Left kidney (tissue), 1 donor: ENCODE measurements at regions not wholly inside any gene's neighbourhood (a gene's known extent, or its start where the extent isn't known, plus 50 kb on each side); places are given as distances from the start of the nearest gene placed in this dataset.

Experiments
- DNase-seq: peaks from one replicate; pipeline ENCODE4 v3.0.0-alpha.2; 2013

DNA sequence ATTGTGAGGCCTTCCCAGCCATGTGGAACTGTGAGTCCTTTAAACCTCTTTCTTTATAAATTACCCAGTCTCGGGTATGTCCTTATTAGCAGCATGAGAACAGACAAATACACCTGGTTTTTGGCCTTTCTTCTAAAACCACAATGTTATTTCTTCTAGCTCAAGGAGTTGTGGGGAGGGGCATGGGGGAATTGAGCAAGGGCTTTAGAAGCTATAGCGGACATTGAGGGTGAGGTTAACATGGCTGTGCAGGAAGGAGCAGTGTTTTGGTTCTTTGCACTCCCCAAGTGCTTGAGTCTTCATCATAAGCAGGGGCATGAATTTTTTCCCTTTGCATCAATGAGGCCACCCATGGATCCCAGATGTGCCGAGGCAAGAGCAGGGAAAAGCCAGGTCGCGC, 86.8 kb downstream of the SPRING1 start:
- no peak for DNase-seq

DNA sequence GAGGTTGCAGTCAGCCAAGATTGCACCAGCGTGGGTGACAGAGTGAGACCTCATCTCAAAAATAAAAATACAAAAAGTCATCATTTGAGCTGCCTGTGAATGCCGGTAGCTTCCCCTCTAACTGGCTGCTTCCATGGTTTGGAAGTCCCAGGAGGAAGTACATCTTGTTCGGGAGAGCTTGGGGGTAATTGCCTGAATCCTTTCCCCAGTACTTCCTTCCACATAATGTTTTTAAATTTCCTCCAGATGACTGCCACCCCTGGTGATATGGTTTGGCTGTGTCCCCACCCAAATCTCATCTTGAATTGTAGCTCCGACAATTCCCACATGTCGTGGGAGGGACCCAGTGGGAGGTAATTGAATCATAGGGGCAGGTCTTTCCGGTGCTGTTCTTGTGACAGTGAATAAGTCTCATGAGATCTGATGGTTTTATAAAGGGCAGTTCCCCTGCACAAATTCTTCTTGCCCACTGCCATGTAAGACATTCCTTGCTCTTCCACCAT, 87.2 kb downstream of the SPRING1 start:
- DNase-seq = no peak

DNA sequence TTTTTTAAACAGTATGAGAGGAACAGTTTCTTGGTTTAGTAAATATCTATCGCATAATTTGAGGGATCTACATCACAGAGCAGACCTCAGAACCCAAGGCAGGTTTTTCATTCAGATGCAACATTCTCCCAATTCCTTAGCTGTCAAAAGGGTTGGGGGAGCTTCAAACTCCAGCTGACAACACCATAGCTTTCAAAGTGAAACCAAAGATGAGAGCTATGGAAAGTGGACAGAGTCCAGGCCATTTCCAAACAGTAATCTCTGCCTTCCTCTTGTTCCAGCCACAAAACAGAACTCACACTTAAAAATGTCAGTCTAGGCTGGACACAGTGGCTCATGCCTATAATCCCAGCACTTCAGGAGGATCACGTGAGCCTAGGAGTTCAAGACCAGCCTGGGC, 87.8 kb downstream of the SPRING1 start:
- DNase-seq = no peak

DNA sequence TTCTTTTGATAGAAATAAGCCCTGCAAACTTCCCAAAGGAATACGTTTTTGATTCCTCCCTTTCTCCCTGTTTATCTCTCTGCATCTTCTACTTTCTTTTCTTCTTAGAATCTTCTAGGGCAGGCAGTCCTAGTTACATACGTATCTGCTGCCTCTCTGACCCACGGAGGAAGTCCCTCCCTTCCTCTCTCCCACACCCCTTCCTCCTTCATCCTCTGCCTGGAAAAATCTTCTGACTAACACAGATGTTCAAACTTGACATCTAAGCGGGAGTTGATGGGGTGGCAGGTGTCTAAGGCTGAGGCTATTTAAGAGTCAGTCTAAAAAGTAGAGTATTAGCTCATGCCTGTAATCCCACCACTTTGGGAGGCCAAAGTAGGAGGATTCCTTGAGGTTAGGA, 88.6 kb downstream of the MAP1LC3B2 start:
- no peak for DNase-seq

DNA sequence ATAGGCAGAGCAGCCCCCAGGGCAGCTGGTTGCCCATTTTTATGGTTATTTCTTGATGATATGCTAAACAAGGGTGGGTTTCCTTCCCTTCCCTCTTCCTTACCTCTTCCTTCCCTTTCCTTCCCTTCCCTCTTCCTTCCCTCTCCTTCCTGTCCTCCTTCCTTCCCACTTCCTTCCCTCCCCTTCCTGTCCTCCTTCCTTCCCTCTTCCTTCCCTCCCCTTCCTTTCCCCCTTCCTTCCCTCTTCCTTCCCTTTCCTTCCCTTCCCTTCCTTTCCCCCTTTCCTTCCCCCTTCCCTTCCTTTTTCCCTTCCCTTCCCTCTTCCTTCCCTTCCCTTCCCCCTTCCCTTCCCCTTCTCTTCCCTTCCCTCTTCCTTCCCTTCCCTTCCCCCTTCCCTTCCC, 87.7 kb downstream of the MAP1LC3B2 start:
- DNase-seq = no peak

DNA sequence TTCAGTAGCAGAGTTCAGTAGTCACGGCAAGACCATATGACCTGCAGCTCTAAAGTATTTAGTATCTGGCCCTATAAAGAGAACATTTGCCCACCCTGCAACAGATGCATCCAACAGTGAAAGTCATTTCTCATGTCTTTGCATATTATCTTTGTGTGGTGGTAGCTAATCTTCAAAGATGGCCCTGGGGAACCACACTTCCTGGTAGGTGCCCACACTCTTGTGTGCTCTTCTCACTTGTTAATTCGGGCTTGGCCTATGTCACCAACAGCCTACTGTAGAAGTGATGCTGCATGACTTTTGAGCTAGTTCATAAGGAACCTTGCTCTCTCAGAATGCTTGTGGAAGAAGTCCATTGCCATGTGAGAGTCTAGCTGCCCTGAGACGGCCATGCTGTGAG, 85.6 kb downstream of the MAP1LC3B2 start:
- DNase-seq = no peak

DNA sequence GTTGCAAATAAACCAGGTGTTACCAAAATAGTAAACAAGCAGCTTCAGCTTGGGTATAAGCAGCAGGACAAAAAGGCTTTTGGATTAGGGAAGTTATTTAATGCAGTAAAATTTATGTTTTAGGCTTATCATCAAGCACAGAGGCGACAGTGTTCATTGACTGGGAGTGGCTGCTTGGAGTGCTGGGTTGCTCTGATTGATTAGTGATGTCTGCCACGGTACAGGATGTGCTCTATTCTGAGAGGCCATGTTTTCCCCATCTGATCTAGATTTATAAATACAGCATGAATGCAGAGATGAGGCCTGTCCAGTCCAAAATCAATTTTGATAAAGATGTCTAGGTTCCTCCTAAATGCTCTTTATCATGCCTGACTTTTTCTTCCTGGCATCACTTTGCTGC, 83.5 kb downstream of the MAP1LC3B2 start:
- DNase-seq = no peak

DNA sequence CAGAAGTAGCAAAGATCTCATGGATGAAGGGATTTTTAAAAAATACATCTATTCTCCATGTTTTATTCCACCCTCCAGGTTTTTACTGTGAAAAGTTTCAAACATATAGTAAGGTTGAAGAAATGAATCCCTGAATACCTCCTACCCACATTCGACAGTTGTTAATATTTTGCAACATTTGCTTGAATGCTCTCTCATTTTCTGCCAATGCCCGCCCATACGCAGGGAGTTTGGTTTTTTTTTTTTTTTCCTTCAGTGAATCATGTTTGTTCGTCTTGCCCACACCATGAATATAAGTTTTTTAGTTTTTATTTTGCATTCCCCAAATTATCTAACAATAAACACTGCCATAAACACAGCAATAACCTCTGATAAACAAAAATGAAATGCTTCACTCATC, 82.9 kb downstream of the MAP1LC3B2 start:
- no peak for DNase-seq

DNA sequence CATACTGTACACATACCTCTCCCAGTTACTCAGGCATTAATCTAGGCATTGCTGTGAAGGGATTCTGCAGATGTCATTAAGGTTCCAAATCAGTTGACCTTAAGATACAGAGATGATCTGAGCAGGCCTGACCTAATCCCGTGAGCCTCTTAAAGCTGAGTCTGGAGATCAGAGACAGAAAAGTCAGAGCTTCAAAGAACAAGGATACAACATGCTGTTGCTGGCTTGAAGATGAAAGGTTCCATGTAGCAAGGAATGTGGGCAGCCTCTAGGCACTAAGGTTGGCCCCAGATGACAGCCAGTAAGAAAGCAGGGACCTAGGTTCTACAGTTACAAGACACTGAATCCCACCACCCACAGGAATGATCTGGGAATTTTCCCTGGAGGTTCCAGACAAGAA, 81.1 kb downstream of the MAP1LC3B2 start:
- no peak for DNase-seq

DNA sequence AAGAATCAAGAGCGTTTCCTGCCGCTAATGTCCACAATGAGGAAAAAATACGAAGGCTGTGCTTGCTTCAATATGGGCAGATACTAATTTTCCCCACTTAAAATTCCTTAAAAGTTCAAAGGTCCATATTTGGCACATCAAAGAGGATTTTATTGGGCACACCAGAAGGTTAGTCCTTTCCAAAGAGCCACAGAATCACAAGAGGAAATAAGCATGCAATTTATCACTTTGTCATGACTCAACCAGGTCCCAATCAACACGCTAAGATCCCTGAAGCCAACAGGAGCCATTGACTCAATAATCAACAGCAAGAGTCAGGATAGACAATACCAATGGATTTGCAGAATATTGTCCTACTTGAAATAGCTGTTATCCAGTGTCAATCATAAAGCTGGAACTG, 80.6 kb downstream of the MAP1LC3B2 start:
- no peak for DNase-seq

DNA sequence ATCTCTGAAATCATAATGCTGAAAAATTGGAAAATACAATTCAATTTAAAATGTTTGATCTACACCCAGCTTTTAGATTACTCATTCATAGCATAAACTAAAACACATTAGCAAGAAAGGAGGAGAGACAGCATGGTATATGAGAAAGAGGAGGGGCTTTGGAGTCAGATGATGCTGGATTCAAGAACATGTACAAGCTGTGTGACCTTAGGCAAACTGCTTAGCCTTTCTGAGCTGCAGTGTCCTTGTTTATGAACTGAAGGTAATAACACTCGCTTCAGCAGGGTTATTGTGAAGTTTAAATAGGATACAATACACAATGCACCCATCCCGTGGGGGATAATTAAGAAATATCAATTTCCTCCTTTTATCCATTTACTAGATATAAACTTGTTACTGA, 79.2 kb downstream of the MAP1LC3B2 start:
- no peak for DNase-seq

DNA sequence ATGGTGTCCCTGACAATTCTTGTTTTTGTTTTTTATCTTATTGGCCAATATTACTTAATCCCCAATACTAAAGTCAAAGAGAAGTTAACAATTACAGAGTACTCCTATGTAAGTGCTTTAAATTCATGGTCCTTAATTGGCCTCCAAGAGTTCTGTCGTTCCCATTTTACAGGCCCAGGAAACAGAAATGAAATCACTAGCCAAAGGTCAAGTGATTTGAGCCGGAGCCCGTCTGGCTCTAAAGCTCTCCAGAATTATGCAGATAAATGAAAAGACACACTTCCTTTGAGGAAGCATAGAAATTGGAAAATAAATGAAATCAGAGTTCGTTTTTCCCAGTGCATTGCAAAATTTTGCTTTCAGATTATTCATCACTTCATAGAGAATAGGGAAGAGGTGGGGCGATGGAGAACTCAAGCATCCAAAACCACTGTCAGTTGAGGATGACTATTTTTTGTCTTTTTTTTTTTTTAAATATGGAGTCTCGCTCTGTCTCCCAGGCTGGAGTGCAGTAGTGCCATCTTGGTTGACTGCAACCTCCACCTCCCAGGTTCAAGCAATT, 78.5 kb downstream of the MAP1LC3B2 start:
- no peak for DNase-seq

DNA sequence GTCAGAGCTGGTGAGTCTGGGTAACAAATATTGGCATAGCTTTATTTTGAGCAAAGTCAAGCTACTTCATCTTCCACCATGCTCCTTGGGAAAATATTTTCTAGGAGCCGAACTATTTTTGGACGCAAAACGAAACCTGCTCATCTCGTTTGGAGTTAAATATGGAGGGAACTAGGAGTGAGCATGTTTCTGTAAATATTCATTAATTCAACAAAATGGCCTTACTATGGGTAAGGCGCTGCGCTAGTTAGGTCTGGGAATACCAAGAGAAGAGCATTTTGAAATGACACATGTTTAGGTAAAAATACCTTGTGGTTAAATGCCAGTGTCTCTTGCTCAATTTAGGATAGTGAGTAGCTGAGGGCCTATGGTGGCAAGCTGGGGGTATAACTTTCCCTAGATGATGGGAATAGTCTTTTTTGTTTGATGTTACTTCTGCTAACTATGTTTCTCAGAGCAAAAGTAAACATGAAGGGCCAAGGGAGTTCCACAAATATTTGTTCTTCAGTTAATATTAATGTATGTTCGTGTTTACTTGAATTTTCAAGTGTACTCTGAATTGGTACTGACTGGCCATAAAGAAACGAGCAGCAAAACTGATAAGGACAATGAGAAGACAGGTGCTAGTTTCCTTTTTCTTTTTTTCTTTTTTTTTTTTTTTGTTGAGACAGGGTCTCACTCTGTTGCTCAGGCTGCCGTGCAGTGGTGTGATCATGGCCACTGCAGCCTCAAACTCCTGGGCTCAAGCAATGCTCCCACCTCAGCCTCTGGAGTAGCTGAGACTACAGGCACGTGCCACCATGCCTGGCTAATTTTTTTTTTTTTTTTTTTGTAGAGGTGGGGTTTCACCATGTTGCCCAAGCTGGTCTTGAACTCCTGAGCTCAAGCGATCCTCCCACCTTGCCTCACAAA, 77.7 kb downstream of the MAP1LC3B2 start:
- no peak for DNase-seq

DNA sequence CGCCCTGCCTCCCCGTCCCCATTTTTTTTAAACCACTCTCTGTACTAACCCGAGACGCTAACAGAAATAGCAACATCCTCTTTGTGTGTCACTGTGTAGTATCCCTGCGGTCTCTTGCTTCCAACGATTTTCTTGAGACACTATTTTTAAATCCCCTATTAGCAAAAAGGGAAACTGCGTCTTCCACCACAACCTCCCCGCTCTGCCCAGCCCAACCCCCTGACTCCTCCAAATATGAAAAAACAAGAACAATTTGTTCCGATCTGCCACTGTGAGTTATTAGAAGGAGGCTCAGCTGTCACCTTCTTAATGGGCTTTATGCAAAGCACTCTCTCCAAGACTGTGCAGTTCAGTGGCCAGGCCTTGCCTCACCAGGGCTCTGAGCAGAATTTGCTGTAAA, 76.3 kb downstream of the MAP1LC3B2 start:
- no peak for DNase-seq

DNA sequence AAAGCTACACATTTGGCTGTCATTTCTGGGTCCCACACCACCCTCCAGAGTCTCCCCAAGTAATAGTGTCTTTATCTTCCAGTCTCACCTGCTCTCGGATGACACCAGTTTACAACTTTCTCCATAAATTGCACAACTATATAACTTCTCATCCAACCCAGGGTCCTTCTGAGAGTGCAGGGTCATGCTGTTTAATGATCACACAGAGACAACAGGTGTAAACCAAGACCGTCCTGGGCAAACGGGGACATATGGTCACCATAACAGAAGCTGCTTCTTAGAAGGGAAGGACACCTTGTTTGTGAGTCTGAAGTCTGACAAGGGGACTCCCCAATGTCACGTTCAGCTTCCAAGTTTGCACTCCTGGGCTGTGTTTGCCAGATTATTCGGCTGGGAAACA, 74.3 kb downstream of the MAP1LC3B2 start:
- DNase-seq = no peak

DNA sequence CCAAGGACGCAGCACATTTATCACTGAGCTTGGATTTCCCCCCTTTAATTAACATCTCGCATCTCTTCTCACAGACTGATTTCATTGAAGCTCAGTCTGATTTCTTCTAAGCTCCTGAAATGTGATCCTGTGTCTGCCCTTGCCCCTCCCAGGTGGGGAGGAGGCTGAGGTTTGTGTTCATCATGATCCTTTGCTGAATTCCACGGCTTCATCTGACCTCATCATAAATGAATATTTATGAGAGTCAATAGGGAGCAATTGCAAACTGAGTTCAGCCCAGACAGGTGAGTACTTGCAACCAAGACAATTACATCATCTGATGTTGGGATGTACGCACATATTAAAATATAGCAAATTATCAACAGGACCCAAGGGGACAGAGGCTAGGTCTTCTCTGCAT, 72.4 kb downstream of the MAP1LC3B2 start:
- DNase-seq = peak; percentile 28

DNA sequence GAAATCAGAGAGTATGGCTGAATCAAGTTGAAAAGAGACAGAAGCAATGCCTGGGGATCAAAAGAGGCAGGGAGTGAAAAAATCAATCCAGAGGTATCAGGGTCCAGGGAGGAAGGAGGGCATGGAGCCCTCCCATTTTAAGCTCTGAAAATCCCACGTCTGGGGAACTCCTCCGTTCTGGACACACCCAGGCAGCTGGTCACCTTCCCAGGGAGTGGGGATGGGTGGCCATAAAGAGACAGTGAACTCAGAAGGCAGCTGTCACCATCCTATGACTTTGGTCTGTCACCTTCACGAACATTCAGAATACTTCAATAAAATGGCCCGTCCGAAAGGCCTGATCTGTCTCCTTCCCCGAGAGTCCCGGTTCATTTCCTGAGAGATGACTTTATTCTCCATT, 71.6 kb downstream of the MAP1LC3B2 start:
- no peak for DNase-seq

DNA sequence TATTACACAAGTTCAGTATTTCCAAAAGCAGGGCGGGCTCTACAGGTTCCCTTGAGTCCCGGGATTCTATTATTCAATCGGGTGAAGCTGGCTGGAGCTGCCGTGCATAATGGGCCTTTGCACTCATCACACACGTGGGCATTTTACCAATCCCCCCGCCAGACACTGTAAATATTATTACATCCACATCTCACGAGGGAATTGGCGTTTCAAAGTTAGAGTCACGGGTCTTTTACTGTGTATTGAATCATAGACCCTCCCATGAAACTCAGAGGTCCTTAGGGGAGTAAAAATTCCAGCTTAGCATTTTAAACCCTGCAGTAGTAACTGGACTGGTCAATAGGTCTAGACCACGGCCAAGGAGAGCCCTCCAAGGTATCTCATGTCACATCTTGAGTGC, 70.3 kb downstream of the MAP1LC3B2 start:
- no peak for DNase-seq

DNA sequence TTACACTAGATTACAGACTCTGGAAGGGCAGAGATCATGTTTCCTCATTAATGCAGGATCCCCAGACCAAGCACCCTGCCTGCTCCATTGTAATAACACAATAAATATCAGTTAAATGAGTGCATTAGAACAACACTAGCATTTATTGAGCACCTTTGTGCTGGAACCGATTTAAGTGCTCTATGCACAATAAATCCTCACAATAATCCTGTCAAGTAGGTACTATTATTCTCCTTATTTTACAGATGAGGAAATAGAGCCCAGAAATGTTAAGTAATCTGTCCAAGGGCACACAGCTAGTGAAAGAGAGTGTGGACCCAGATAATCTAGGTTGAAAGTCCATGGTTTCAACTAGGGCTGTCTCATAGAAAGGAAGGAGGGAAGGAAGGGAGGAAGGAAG, 69.8 kb downstream of the MAP1LC3B2 start:
- DNase-seq = no peak

DNA sequence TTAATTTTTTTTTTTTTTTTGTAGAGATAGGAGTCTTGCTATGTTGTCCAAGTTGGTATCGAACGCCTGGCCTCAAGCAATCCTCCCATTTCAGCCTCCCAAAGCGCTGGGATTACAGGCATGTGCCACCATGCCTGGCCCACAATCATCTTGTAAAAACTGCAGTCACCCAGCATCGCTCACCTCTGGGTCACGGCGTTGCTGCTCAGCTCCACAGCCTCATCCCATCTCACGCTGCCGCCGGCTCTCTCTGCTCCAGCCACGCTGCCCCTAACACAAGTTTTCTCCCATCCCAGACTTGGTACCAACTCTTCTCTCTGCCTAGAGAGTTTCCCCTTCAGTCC, 69.2 kb downstream of the MAP1LC3B2 start:
- no peak for DNase-seq
